Mucosa of gallbladder (tissue), 1 donor: ENCODE measurements at regions not wholly inside any gene's neighbourhood (a gene's known extent, or its start where the extent isn't known, plus 50 kb on each side); places are given as distances from the start of the nearest gene placed in this dataset.
A peak's percentile ranks its signal among the peaks of the same experiment; 100 is the strongest.
"Not testable (repeated sequence)": the region's sequence is repeated elsewhere in the genome, so short reads cannot be mapped to it uniquely, and the experiment has no call there.

ENCODE experiments used
- DNase-seq: peaks from one replicate; pipeline ENCODE4 v3.0.0-alpha.2; 2020; ENCODE audit warnings: low spot score
- donor health status: DM: no; HTN: no; CAD: no.

DNA sequence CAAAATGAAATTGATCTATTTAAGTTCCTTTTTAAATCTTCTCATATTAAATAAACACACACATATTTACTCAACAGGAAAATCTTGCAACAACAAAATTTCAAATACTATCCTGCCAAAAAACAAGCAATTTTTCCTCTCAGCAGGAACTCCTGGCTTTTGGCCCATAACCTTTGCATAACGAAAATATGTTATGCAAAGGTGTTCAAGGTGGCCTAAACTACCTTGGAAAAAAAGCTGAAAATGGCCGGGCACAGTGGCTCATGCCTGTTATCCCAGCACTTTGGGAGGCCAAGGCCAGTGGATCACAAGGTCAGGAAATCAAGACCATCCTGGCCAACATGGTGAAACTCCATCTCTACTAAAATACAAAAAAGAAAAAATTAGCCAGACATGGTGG lies 424.3 kb upstream of the ZNF337 start:
- not testable (repeated sequence) for DNase-seq

DNA sequence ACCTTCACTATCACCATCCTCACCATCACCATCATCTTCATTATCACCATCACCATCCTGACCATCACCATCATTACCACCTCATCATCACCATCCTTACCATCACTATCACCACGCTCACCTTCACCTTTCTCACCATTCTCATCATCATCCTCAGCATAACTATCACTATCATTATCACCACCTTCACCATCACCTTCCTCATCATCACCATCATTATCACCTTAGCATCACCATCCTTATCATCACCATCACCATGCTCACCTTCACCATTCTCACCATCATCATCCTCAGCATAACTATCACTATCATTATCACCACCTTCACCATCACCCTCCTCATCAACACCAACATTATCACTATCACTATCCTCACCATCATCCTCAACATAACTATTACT lies 397.8 kb upstream of the ZNF337 start:
- DNase-seq = not testable (repeated sequence)

DNA sequence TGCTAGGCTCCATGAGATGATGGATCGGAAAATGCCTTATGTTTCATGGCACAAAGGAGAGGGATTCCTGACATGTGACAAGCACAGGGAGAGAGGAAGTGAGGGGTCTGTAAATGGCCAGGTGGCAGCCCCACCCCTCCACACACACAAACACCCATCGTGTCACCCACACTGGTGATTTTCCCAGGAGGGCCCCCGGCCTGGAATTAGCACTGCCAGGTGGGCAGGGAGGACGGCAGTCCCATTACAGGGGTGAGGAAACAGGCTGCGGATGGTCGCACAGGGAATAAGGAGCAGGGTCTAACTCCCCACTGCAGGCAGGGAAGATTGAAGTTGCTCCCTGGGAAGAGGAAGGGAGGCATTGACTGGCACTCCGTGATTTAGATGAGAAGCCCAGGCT lies 395.3 kb upstream of the ZNF337 start:
- not testable (repeated sequence) for DNase-seq

DNA sequence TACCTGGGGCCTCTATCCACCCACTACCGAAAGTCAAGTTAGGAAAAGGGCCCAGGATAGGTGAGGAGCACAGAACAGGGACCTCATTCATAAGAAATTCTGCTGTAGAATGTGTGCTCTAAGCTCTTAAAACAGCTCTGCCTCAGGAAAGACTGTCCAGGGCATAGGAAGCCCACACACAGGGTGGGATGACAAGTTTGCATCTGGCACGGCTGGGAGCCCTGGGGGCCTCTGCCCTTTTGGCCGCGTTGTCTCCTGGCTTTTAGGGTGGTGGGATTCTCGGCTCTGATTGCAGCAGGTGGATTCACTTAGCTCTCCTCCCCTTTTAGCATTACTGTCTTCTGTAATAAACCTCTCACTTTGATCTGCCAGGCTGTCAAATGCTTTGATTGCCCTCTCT lies 389.5 kb upstream of the ZNF337 start:
- DNase-seq = not testable (repeated sequence)

DNA sequence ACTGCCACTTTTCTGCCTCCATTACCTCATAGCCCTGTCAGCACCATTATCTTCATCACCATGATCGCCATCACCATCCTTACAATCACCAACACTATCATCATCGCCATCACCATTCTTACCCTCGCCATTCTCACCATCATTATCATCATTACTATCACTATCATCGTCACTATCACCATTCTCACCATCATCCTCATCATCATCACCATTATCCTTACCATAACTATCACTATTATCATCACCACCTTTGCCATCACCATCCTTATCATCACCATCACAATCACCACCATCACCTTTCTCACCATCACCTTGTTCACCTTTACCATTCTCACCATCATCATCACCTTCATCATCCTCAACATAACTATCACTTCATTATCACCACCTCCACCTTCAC lies 377.3 kb upstream of the ZNF337 start:
- not testable (repeated sequence) for DNase-seq

DNA sequence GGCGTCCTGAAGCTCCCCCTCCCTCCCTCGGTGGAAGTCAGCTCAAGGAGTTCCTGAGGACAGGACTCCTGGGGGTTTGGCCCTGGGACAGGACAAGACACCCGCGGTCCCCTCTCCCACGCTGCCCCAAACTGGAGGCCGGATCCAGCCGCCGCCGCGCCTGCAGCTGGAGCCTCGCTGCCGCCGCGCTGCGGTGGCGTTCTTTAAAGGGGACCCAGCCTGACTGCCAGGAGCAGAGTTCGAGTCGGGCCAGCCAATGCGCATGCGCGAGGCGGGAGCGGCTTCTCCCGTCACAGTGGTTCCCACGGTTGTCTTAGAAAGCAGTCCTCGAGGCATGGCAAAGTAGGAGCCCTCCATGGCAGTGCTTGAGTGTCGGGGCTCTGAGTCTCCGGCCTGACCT lies 362.7 kb upstream of the ZNF337 start:
- DNase-seq = not testable (repeated sequence)

DNA sequence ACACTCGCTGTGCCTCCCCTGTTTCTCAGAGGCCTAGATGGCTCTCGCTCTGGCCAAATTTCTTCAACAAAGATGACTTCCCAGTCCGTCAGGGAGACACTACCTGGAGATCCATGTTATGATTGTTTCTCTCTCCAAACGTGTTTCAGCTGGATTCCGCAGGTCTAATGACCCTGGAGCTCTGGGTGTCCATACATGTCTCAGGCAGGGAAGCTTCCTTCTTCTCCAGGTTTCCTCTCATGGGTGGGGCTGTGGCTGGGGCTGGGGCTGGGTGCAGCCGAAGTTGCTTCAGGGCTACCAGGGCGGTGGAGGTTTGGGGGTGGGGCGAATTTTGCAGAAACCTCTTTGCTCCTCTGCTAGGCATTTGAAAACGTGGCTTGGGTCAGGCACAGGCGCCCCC lies 361.8 kb upstream of the ZNF337 start:
- DNase-seq = not testable (repeated sequence)

DNA sequence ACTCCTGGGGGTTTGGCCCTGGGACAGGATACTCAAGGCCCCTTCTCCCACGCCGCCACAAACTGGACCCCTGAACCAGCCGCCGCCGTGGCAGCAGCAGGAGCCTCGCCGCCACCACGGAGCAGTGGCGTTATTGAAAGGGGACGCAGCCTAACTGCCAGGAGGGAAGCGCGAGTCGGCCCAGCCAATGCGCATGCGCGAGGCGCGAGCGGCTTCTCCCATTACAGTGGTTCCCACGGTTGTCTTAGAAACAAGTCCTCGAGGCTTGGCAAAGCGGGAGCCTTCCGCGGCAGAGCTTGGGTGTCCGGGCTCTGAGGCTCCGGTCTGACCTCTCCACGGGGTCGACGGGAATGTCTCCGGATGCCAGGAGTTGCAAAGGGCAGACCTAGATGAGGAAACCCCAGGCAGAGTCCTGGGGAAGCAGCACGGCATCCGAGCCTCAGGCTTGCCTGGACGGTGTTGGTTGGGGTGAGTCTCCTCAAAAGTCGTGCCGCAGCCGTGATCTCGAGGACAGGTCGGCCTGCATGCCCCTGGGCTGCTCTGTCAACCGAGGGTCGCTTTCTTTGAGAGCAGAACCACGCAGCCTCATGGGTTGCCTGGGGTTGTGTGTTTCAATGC lies 360.6 kb upstream of the ZNF337 start:
- DNase-seq = not testable (repeated sequence)

DNA sequence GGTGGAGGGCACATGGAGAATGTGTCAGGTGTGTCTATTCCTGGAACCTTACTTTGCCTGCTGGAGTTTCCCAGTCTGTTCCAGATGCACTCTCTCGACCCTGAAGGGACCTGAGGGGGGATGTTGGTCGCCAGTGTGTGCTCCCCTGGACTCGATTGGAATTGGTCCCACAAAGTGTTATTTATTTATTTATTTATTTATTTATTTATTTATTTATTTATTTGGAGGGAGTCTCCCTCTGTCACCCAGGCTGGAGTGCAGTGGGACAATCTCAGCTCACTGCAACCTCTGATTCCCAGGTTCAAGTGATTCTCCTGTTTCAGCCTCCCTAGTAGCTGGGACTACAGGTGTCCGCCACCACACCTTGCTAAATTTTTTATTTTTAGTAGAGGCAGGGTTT lies 329.1 kb upstream of the ZNF337 start:
- not testable (repeated sequence) for DNase-seq

DNA sequence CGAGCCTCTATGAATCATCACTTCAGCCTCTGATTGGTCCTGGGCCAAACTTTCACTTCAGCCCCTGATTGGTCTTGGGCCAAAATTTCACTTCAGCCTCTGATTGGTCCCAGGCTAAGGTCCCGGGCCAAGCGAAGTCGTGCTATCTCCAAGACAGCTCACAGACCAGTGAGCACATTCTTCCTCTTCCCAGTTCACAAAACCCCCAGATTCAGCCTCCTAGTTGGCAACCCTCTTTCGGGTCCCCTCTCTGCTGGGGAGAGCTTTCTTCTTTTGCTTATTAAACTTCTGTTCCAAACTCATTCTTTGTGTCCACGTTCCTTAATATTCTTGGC lies 314.3 kb upstream of the ZNF337 start:
- not testable (repeated sequence) for DNase-seq

DNA sequence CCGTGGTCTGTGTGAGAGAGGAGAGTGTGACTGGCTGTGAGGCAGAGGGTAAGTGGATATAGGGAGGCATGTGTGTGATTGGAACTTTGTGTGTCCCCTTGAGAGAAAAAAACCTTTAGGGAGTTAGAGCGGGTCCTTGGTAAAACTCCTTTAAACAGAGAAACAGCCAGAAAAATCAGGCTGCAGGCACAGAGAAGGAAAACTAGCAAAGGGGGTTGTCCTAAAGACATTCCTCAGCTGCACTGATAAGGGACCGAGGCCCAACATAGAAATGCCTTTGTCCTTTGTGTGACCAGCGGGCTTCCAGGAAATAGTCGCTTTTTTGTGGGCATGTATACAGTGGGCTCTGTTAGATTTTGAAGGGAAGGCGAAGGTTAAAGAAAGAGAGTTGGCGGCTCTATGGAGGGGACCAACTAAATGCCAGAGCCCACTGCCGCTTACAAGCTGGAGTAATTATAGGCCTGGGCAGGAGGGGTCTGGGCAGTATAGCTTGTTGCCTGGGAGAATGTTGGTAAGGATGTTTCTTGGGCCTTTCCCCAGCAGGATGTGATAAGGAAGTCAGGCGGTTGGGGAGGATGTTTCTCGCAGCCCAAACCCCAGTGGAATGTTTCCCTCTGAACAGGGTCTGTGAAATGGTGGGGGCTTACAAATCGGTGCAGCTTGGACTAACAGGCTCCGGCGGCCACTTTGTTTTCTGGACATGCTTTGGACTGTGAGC lies 313.7 kb upstream of the ZNF337 start:
- not testable (repeated sequence) for DNase-seq

DNA sequence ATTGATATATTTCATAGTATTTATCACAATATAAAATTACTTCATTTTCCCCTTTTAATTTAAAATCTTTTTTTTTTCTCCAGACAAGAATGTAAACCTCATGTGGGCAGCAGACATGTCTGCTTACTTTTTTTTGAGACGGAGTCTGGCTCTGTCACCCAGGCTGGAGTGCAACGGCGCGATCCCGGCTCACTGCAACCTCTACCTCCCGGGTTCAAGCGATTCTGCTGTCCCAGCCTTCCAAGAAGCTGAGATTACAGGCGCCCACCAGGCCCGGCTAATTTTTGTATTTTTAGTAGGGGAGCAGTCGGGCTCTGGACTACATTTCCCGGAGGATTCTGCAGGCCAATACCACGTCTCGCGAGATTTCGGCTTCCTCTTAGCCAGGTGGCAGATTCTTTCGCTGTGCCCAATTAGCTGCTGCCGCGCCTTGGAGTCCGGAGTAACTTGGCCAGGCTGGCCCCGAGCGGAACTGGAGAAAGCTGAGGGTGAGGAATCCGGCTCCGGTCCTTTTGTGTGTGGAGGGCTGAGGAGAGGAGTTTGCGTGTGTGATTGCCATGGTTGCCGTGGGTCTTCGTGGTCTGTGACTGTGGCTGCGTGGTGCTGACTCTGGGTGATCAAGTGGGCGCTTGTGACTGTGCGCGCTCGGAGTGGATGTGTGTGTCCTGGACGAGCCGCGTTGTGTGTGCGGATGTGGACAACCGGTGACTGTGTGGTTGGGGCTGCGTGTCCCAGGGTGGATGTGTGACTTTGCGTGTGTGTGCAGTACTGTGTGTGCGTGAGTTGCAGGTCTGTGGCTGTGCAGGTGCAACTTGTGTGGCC lies 313.0 kb upstream of the ZNF337 start:
- peak; percentile 95 for DNase-seq

DNA sequence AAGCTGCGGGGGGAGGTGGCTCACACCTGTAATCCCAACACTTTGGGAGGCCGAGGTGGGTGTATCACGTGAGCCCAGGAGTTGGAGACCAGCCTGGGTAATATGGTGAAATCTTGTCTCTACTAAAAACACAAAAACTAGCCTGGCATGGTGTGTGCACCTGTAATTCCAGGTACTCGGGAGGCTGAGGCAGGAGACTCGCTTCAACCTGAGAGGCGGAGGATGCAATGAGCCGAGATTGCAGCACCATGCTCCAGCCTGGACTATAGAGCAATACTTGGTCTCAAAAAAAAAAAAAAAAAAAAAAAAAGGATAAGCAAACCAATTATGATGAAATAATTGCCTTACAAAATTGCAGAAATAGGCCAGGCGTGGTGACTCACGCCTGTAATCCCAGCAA lies 311.4 kb upstream of the ZNF337 start:
- DNase-seq = not testable (repeated sequence)

DNA sequence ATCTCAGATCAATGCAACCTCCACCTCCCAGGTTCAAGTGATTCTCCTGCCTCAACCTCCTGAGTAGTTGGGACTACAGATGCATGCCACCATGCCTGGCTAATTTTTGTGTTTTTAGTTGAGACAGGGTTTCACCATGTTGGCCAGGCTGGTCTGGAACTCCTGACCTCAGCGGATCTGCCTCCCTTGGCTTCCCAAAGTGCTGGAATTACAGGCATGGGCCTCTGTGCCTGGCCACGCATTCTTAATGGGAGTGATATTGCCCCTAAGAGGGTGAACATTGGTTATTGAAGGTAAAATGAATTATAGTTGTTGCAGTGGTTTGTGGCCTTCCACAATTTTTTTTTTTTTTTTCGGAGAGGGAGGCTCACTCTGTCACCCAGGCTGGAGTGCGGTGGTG lies 309.5 kb upstream of the ZNF337 start:
- peak; percentile 4 for DNase-seq

DNA sequence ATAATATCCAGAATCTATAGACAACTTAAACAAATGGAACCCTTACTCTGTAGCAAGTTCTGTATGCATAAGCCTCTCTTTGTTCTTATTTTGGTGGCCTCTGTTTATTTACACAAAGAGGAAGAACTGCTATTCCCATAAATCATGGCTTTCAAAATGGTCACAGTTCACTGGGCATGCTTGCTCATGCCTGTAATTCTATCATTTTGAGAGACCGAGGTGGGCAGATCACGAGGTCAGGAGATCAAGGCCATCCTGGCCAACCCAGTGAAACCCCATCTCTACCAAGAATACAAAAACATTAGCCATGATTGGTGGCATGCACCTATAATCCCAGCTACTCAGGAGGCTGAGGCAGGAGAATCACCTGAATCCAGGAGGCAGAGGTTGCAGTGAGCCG lies 307.3 kb upstream of the ZNF337 start:
- DNase-seq = not testable (repeated sequence)

DNA sequence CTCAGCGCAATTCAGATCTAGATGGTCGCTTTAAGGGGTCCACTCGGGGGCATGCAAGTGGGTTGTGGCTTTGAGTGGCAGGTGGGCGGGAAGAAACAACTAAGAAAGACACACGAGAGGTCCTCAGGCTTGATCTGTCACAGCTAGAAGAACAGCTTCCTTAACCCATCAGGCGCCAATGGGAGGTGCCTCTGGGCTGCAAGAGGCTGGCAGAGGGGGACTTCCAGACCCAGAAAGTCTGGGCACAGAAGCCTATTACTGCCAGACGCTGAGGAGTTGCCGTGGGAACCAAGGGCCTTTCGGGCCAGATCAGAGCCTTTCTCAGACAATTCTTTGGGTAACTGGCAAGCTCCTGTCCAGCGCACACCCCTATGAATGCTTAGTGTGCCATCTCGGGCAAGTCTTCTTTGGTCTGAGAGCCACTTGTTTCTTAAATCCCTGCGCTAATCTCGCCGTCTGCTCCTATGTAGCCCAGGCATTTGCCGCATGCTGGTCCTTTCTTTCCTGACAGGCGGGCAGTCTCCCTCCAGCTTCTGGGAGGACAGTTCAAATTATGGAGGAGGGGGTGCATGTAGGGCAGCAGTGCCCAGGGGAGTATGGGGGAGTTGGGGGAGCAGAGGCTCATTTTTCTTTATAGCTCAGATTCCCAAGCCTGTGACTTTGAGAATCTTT lies 300.9 kb upstream of the ZNF337 start:
- DNase-seq = not testable (repeated sequence)

DNA sequence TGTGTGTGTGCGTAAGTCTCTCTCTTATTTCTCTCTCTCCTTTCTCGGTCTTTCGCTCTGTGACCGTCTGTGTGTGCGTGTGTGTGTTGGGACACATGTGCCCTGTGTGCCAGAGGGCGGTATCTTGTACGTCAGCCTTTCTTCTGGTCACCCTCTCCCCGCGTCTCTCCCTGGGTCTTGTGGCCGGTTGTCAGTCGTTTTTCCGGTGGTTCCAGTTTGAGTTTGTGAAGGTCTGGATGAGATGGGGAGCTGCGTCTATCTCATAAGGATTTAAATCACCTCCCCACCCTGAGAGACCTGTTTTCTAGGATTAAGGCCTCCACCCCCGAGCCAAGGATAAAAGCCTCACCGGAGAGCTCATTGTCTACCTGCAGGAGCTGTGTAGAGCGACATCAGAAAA lies 295.5 kb upstream of the ZNF337 start:
- no peak for DNase-seq

DNA sequence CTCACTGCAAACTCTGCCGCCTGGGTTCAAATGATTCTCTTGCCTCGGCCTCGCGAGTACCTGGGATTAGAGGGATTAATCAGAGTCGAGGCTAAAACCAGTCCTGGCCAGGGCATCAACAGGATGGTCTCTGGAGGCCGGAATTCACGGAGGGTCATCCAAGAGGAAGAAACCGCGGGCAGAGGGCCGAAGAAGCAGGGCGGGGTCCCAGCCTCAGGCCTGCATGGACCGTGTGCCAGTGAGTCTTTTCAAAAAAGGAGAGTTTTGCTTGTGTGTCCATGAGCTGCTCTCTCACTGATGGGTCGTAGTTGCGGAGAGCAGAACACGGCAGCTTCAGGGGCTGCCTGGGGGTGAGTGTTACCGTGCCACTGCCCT lies 295.1 kb upstream of the ZNF337 start:
- no peak for DNase-seq

DNA sequence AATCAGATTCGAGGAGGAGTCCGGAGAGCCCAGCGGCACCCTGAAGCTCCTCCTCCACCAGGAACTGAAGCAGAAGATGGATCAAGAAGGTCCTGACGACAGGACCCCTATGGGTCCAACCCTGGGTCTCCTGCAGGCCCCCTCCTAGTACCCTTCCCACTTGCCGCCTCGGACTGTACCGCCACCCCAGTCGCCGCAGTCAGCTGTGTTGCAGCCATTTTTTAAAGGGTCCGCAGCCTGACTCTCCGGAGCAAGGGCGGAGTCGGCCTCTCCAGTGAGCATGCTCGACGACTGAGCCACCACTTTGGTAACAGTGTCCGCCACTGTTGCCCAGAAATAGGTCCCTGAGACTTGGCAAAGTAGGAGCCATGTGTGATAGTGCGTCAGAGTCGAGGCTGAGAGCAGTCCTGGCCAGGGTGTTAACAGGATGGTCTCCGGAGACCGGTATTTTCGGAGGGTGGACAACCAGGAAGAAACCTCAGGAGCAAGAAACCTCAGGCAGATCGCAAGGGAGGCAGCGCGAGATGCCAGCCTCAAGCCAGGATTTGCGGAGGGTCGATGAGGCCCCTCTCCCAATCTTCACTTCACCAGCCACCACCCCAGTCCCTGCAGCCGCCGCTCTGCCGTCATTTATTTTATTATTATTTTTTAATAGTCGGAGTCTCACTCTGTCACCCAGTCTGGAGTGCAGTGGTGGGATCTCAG lies 294.6 kb upstream of the ZNF337 start:
- no peak for DNase-seq

DNA sequence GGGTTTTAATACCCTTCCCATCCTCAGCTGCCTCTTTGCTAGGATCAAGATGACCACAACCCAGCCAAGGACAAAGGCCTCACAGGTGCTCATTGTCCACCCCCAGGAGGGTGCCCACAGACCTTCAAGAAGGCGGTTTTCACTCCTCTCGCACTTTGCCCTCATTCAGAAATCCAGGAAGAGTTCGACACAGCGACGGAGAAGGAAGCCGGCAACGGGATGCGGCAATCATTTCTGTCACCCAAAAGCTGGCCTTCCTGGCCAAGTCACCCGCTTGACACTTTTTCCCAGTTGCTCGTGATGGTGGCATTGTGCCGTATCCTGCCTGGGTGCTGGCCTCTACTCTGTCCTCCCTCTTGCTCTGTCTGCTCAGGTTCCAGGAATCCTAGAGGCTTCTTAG lies 293.0 kb upstream of the ZNF337 start:
- DNase-seq = not testable (repeated sequence)

DNA sequence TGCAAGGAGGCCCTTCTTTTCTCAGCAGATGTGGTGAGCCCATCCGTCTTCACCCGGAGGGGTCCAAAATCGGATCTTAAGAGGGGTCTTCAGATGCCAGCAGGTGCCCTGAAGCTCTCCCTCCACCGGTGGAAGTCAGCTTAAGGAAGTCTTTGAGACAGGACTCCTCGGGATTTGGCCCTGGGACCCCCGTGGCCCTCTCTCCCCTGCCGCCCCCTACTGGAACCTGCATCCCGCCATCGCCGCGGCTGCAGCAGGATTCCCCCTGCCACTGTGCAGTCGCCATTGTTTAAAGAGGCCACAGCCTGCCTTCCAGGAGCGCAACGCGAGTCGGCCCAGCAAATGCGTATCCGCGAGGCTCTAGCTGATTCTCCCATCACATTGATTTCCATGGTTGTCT lies 292.5 kb upstream of the ZNF337 start:
- no peak for DNase-seq
